Glutamatergic neuron (in vitro differentiated cells): ENCODE measurements at regions not wholly inside any gene's neighbourhood (a gene's known extent, or its start where the extent isn't known, plus 50 kb on each side); places are given as distances from the start of the nearest gene placed in this dataset.
"Not testable (repeated sequence)": the region's sequence is repeated elsewhere in the genome, so short reads cannot be mapped to it uniquely, and the experiment has no call there.

Experiments used
- DNase-seq: peaks from one replicate; pipeline ENCODE4 v3.0.0; 2022
- H3K27ac Mint-ChIP-seq: one replicate; pipeline ENCODE4 v1.8.0; 2020; ENCODE audit warnings: mild to moderate bottlenecking, mixed read lengths, inconsistent platforms; ENCODE audit not compliant: unreplicated experiment
- H3K27me3 Mint-ChIP-seq: one replicate; pipeline ENCODE4 v1.8.0; 2020; ENCODE audit warnings: mild to moderate bottlenecking, moderate library complexity, mixed read lengths, inconsistent platforms; ENCODE audit not compliant: unreplicated experiment
- H3K36me3 Mint-ChIP-seq: one replicate; pipeline ENCODE4 v1.8.0; 2020; ENCODE audit warnings: mild to moderate bottlenecking, mixed read lengths, inconsistent platforms; ENCODE audit not compliant: unreplicated experiment
- H3K4me1 Mint-ChIP-seq: one replicate; pipeline ENCODE4 v1.8.0; 2020; ENCODE audit warnings: mild to moderate bottlenecking, low read depth, mixed read lengths, inconsistent platforms; ENCODE audit not compliant: unreplicated experiment
- H3K4me3 Mint-ChIP-seq: one replicate; pipeline ENCODE4 v1.8.0; 2020; ENCODE audit warnings: mild to moderate bottlenecking, mixed read lengths, inconsistent platforms; ENCODE audit not compliant: unreplicated experiment
- H3K9me3 Mint-ChIP-seq: one replicate; pipeline ENCODE4 v1.8.0; 2020; ENCODE audit warnings: mild to moderate bottlenecking, moderate library complexity, mixed read lengths, inconsistent platforms; ENCODE audit not compliant: unreplicated experiment
- CTCF ChIP-seq: fragments of 200-600 bp; sonication (generic); IDR thresholded peaks from one replicate; pipeline ENCODE4 v1.5.0; 2021; ENCODE audit not compliant: partially characterized antibody, unreplicated experiment

GRCh38 chr1:3995141-3995780 lies 95.2 kb upstream of the C1orf174 start:
- no peak overlapping the region for H3K27ac Mint-ChIP-seq
- TF ChIP-seq CTCF = no peak
- H3K4me3 Mint-ChIP-seq = no peak overlapping the region
- no peaks in the 10 kb centered on the region for H3K4me1 Mint-ChIP-seq
- no peak for DNase-seq
- peaks cover 4% of the 10 kb centered on the region for H3K27me3 Mint-ChIP-seq
- peaks cover 11% of the 10 kb centered on the region for H3K36me3 Mint-ChIP-seq
- H3K9me3 Mint-ChIP-seq = peaks cover 16% of the 10 kb centered on the region

- TF ChIP-seq CTCF = no peak
- no peak overlapping the region for H3K27ac Mint-ChIP-seq
- H3K4me3 Mint-ChIP-seq = no peak overlapping the region
- H3K36me3 Mint-ChIP-seq = peaks cover 10% of the 10 kb centered on the region
- no peaks in the 10 kb centered on the region for H3K4me1 Mint-ChIP-seq
- no peak for DNase-seq
- H3K9me3 Mint-ChIP-seq = peaks cover 18% of the 10 kb centered on the region
- H3K27me3 Mint-ChIP-seq = peaks cover 9% of the 10 kb centered on the region
Observed at GRCh38 chr1:3996846-3997705, 97.0 kb upstream of the C1orf174 start.

- no peak for TF ChIP-seq CTCF
- Mint-ChIP-seq H3K36me3 (peaks cover 6% of the 10 kb centered on the region), H3K4me3 (no peak overlapping the region), H3K9me3 (peaks cover 15% of the 10 kb centered on the region), H3K27ac (no peak overlapping the region), H3K4me1 (no peaks in the 10 kb centered on the region), H3K27me3 (peaks cover 8% of the 10 kb centered on the region)
- DNase-seq = no peak
Observed at GRCh38 chr1:3998086-3998485, 98.0 kb upstream of the C1orf174 start.

GRCh38 chr1:3999514-3999913 lies 99.4 kb upstream of the C1orf174 start:
- H3K4me1 Mint-ChIP-seq, H3K36me3 Mint-ChIP-seq, DNase-seq, H3K4me3 Mint-ChIP-seq, H3K27ac Mint-ChIP-seq: not testable (repeated sequence)
- Mint-ChIP-seq H3K27me3 (peaks cover 11% of the 10 kb centered on the region), H3K9me3 (peaks cover 12% of the 10 kb centered on the region)

GRCh38 chr1:3999941-4000735 lies 100.1 kb upstream of the C1orf174 start:
- DNase-seq = no peak
- Mint-ChIP-seq H3K27me3 (peaks cover 11% of the 10 kb centered on the region), H3K27ac (no peak overlapping the region), H3K36me3 (peaks cover 7% of the 10 kb centered on the region), H3K4me1 (no peaks in the 10 kb centered on the region), H3K9me3 (peaks cover 11% of the 10 kb centered on the region), H3K4me3 (no peak overlapping the region)
- no peak for TF ChIP-seq CTCF
